Activated CD4-positive, alpha-beta T cell treated with anti-CD3 and anti-CD28 coated beads, Interleukin-10, Interleukin-2, amounts not matched to agents 100 ng/mL and 50 ng/mL, durations not matched to agents 16 hours and 8 hours (primary cell): ENCODE measurements at regions not wholly inside any gene's neighbourhood (a gene's known extent, or its start where the extent isn't known, plus 50 kb on each side); places are given as distances from the start of the nearest gene placed in this dataset.
"Not testable (repeated sequence)": the region's sequence is repeated elsewhere in the genome, so short reads cannot be mapped to it uniquely, and the experiment has no call there.

Source experiments
- DNase-seq: peaks from one replicate; pipeline ENCODE4 v3.0.0-alpha.2; 2020

DNA sequence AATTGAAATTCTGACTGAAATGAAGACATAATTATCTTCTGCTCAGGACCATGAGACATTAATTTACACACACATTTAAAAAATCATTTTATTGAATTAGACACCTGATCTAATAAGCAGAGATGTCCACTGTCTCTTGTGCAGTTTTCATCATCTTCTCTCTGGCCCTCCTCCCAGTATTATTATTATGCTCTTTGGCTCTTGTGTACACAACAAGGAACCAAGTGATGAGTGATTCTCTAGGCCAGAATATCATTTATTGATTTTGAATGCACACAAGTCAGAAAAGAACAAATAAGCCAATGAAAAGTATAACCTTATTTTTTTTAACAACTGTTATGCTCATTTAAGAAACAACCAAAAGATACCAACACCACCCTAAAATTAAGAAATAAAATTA is 244.7 kb upstream of the KRR1 start:
- DNase-seq, result no peak

DNA sequence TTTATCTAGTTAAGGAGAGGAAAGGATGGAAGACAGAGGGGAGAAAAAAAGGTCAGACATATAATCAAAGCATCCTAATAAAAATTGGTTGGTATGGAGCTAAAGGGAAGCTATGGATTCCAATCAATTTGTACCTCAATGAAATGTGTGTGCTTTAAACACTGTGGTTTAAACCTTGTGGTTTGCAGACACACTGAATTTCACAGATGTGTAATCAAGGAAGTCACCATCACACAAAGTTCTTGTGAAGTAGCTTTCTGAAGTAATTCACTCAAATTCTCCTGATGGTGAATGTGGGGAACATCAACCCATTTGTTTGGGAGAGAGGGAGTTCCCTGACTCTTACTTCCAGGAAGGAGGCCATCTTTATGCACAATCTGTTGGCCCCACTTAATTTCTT is 243.3 kb upstream of the KRR1 start:
- peak; percentile 57 for DNase-seq

DNA sequence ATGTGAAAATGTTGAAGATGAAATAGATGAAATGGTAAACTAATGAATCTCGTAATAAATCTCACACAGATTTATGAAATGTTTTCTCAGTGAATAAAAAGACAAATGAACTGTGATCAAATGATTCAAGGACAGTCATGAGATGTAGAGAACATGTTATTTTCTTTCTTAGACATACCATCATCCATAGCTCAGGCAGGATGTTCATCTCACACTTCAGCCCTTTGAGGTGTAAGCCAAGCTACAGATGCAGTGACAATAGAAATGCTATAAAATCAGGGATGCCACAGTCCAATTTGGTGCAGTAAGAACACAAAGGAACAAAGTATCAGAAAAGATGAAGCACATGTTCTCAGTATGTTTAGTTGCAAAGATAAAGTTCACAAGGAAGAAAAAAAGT is 242.7 kb upstream of the KRR1 start:
- peak; percentile 7 for DNase-seq

DNA sequence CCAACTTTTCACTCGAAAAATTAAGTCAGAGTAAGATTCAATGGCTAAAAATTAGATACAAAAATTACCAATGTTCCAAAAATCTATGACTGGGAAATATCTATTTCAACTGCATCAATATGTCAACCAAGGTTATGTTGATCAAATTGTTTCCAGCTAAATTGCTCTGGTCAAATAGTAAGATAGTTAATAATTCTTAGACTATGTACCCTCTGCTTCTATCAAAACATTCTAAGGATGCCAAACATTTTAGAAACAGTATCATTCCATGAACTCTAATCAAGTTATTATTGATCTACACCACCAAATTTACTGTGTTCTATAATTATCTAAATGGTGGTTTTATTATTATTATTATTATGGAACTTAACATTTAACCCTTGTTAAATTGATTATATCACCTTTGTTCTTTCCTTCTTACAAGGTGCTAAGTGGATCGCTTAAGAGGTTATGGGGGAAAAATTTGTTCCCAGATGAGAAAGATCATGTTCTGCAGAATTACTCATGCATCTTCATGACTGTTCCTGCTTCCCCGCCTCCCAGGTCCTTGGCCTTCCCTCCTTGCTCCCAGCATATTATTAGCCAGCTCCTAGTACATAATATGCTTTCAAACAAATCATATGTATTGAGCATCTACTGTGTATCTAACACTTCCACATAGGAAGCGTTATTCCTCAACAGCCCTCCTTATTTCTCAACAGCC is 240.5 kb upstream of the KRR1 start:
- DNase-seq, result no peak

DNA sequence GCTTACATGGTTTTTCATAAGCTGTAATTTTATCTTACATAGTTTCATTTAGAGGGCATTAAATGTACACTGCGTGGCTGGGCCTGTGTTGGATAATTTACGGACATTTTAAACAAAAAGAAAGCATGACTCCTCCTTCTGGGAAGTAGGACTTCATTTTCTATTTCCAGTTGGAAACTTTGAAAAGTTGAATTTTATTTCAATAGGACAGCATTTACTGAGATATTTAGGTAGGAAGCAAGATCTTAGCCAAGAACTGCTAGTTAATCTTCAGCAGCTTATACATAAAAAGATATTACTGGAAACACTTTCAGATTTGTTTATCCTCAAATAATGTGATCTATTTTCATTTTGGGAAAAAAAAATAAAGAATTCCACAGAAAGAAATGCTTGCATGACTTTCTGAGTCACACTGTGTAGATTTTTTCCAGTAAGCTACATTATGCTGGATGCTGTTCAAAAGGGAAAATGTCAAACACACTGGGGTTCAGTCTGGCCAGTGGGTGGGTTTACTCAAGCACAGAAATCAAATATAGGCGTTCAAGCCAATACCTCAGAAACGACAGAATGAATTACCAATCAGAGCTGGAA is 239.4 kb upstream of the KRR1 start:
- no peak for DNase-seq

DNA sequence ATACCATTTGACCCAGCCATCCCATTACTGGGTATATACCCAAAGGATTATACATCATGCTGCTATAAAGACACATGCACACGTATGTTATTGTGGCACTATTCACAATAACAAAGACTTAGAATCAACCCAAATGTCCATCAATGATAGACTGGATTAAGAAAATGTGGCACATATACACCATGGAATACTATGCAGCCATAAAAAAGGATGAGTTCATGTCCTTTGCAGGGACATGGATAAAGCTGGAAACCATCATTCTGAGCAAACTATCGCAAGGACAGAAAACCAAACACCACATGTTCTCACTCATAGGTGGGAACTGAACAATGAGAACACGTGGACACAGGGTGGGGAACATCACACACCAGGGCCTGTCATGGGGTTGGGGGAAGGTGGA is 237.6 kb upstream of the KRR1 start:
- DNase-seq, result not testable (repeated sequence)

DNA sequence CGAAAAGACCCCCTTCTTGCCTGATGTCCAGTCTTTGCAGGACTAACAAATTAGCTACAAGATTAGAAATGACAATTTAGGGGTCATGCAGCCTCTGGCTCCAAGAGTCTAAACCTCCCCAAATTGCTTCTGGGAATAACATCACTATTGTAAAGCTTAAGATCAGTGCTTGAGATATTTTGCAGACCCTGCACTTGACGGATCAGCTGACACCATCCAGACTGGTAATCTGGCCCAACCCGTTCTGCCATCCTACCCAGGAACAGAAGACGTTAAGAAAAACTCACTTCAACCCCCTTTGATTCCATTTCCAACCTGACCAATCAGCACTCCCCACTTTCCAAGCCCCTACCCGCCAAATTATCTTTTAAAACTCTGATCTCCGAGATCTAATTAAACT is 236.7 kb upstream of the KRR1 start:
- no peak for DNase-seq

DNA sequence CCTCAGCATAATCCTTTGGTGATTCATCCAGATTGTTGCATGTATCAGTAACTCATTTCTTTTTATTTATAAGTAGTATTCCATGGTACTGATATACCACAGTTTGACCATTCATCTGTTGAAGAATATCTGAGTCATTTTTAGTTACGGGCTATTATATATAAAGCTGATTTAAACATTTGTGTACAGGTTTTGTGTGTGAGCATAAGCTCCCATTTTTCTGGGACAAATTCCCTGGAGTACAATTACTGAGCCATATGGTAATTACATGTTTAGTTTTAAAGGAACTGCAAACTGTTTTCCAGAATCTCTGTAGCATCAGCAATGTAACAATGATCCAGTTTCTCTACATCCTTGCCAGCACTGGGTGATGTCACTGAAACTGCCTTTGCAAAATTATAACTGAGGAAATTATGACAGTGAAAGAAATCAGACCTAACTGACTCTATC is 236.2 kb upstream of the KRR1 start:
- DNase-seq, result no peak

DNA sequence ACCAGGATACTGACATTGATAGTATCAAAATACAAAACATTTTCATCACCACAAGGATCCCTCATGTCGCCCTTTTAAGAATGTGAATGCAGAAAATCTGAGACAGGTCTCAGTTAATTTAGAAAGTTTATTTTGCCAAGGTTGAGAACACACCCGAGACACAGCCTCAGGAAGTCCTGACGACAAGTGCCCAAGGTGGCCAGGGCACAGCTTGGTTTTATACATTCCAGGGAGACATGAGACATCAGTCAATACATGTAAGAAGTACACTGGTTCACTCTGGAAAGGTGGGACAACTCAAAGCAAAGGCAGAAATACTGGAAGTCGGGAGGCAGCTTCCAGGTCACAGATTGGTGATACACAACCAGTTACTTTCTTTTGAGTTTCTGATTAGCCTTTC is 235.2 kb upstream of the KRR1 start:
- no peak for DNase-seq

DNA sequence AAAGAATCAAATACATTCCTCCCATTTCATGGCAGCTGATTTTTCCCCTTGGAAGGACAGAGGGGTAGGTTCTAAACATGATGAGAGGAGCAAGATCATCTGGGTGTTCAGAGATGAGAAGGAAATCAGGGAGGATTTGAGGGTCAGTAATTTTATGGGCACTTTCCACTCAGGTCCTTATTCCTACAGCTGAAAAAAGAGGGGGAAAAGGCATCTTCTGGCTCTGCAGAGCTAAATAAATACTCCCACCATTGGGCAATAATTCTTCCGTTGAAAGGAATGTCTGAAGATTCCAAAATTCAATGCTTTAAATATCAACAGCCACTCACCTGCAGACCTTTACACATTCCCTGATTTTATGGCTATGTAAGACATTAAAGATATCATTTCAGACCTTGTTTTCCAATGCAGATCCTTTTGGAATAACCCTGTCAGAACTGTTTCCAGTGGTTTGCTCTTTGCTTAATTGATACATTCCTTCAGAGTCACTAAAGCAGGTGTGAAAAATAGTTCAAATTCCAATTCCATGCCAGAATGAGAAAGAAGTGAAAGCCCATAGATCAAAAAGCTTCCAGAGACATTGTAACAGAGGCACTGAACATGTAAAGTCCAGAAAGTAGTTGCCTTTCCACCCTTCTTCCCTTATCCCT is 233.3 kb upstream of the KRR1 start:
- no peak for DNase-seq

DNA sequence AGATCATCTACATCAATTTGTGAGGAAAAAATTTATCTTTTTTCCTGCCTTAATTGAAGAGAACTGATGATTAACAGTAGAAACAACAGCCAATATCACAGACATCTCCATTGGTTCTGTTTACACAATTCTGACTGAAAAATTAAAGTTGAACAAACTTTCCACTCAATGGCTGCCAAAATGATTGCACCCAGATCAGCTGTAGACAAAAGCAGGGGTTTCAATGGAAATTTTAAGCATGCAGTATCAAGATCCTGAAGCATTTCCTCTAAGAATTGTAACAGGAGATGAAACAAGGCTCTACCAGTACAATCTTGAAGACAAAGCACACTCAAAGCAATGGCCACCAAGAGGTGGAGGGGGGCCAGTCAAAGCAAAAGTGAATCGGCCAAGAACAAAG is 231.6 kb upstream of the KRR1 start:
- no peak for DNase-seq

DNA sequence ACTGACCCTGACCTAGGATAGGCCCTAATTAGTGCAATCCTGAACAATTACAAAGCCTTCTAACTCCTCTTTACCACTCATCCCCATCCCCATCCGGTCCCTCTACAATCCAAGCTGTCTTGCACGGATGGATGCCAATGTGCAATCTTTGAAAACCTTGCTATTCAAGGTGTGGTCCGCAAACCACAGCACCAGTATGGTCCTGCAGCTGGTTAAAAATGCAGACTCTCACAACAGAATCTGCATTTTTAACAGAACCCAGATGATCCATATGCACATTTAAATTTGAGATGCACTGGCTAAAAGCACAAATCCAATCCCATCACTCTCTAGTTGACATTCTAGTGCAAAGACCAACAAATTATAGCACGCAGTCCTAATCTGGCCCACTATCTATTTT is 230.6 kb upstream of the KRR1 start:
- DNase-seq, result no peak

DNA sequence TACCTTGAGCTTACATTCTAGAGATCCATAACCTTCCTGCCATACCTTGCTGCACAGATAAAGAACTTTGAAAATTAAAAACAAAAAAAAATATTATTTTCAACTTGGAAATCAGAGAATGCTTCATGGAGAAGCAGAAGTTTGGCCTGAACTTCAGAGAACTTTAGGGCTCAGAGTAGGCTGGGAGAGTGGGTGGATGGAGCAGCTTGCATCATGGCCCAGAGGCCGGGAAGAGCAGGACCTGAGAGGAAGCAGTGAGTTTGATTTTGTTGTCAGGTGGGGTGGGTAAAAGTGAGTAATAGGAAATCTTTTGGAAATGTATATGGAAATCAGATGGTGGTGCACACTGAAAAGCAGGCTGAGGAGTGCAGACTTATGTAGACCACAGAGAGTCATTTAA is 228.5 kb upstream of the KRR1 start:
- DNase-seq, result no peak

DNA sequence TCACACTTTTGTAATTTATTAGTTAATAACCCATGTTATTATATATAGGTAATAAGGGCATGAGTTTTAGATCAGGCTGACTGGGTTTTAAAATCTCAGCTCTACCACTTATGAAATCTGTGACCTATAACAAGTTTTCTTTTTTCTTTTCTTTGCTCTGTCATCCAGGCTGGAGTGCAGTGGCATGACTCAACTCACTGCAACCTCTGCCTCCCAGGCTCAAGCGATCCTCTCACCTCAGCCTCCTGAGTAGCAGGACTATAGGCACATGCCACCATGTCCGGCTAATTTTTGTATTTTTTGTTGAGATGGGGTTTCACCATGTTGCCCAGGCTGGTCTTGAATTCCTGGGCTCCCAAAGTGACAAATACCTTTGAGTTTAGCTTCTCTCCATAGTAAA is 227.7 kb upstream of the KRR1 start:
- DNase-seq, result not testable (repeated sequence)

DNA sequence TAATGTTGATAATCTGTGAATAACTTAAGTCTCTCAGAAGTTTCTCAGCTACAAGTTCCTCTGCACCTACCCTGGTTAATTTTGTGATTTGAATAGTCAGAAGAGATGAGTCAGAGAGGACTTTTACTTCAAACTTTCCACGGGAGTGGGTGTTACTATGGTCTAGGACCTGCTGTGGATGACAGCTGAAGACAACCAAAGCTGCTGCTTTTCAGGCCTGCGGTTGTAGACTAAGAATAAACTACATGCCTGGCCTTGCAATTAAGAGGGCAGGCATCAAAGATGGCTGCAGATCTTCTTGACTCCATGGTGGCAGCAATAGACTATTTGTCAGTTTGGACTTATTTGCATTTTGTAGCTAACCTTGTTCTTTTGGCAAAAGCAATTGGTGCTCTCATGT is 227.1 kb upstream of the KRR1 start:
- peak; percentile 74 for DNase-seq

DNA sequence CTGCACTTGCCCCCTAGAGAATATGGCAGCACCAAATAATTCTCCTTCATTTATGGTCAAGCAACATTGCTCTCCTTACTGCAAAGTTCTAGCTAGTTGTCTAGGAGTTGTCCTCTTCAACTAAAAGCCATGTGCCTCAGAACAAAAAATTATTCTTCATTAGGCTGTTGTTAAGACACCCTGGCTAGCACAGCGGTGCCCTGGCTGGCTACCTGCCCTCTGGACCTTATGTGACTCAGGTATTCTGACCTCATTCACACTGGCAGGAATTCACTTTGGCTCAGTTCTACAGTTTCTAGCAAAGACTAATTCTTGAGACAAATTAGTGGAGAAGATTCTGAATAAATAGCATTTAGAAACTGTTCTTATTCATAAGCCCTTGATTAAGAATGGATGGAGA is 224.4 kb upstream of the KRR1 start:
- DNase-seq, result no peak

DNA sequence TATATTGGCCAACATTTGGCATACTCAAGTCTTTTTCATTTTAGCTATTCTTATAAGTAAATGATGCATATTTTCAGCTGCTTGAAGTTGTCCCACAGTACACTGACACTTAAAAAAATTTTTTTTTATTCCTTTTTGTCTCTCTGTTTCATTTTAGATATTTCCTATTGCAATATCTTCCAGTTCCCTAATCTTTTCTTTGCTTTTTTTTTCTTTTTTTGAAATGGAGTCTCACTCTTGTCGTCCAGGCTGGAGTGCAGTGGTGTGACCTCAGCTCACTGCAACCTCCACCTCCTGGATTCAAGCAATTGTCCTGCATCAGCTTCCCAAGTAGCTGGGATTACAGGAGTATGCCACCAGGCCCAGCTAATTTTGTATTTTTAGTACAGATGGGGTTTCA is 217.4 kb upstream of the KRR1 start:
- no peak for DNase-seq

DNA sequence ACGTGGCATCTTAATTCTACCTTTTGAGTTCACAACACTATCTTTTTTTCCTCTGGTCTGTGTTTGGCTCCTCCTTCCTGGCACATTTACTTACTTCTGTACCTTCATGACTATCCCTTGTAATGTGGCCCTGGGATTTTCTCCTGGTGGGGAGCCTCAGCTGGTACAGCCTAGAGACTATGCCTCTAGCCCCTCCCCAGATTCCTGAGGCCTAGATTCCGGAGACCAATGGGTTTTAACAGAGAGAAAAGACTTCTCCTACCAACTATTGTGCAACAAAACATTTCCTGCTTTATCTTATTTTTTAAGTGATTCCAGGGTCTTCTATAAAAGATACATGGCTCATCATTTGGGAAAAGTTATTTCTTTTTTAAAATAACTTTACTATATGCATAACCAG is 216.2 kb upstream of the KRR1 start:
- DNase-seq, result no peak

DNA sequence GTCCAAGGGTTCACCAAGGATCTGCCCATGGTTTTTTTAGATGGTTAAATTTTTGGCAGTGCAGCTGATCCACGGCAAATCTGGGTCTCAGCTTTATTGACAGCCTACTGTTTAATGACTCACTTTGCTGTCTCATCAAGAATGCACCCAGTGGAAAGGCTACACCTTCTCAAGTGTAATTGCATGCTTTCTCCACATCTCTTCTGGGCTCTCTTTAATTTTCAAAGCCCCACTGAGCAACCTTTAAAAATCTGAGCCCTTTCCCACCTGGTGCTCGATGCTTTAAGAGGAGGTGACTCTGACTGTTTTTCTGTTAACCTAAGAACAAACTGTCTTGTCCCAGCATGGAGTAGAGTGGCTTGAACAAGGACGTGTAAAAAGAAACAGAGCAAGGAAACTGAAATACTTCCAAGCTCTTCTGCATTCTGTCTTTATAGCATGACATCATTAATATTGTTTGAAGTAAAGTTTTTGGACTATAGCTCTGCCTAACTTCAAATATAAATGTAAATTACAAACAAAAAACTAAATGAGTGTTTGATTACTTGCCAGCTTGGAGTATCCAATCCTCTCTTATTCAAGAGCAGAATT is 214.2 kb upstream of the KRR1 start:
- DNase-seq, result peak; percentile 23

DNA sequence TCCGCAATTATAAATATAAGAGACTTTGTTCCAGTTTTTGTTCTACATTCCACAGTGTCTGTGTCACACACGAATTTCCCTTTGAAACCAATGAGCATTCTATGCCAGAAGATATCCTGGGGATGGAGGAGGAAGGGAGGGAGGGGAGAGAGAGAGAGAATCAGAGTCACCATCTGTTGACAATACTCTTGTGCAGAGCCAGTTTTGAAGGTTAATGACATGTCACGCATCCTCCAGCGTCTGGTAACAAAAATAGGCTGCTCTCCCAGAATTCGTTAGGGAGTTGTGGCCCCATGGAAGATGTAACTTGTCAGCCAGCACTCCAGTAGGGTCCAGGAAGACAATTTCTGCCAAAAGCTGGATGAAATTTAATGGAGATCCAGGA is 213.5 kb upstream of the KRR1 start:
- no peak for DNase-seq

DNA sequence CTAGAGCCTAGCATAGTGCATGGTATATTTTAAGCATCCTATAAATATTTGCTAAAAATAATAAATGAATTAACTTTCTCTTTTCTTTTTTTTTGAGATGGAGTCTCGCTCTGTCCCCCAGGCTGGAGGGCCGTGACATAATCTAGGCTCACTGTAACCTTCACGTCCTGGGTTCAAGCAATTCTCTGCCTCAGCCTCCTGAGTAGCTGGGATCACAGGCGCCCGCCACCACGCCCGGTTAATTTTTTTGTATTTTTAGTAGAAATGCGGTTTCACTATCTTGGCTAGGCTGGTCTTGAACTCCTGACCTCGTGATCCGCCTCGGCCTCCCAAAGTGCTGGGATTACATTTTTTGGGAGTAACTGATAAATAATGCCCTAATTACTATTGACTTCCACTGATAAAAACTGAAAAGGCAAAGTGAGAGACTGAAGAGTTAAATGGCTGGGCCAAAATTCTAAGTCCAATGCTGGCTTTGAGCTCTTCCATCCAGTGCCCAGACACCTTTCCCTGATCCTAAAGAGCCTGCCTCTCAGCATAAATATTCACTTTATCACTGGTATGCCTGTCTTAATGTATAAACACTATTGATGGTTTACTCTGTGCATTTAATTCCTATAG is 213.0 kb upstream of the KRR1 start:
- DNase-seq, result no peak

DNA sequence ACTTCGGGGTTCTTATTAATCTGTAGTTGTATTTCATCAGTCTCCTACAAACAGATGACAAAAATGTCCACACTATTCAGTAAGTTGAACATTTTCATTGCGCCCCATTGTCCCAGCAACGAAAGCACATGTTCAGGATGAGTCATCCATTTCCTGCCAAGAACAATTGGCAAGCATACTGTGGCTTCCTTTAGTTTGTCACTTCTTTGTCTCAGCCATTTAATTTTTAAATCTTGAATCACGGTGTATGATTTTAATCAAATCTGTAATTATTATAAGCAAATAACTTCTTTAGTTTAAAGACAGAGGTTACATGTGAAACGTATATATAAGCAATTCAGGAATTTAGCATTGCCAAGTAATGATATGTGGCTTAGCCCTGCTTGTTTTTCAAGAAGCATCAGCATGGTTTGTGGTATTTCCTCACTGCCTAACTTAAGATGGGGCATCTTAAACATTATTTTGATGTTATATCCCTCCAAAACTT is 211.3 kb upstream of the KRR1 start:
- peak; percentile 84 for DNase-seq

DNA sequence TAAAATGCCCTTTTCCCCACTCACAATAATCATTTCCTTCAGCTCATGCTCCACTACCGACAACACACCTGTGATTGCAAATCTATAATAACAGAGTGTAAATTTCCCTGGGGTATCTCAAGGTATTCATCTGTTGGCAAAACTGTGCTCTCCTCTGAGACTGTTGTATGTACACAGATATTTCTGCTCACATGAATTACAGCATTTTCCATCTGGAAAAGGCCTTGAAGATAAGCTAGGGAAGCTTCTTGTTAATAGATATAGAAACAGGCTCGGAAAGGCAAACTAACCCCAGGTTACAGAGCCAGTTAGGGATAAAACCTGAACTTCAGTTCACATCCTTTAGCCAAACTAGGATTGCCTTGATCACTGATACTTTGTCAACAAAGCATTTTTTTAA is 210.4 kb upstream of the KRR1 start:
- no peak for DNase-seq
